ENCODE measurements at regions not wholly inside any gene's neighbourhood (a gene's known extent, or its start where the extent isn't known, plus 50 kb on each side); places are given as distances from the start of the nearest gene placed in this dataset.

DNA sequence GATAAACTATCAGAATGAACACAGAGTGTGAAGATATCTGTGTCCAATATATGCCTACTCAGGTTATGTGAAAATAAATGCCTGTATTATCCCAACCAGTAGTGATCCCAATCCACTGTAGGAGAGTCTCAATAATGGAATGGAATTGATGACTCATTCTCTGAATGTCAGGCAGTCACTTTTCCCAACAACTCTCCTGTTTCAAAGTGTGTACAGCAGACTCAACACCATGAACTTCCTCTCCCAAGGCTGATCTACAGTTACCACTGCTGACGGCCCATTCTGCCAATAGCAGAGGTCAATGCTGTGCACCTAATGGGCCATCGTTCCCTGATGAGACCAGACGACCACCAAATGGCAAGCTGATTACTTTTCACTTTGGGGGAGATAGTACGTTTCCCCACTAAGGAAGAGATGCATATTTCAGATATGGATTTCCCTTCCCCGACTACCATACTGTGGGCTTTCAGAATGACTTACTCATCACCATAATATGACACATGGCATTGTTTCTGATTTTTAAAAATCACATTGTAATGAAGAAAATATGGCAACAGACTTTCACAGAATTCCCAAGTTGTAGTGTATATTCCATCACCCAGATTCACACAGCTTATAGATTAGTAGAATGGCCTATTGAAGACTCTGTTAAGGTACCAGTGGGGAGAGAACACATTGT, 601.7 kb upstream of the VRK2 start:
- Histone ChIP-seq H3K36me3 (ENCODE audit: control insufficient read depth, insufficient read depth, low read length) (no peaks in the 10 kb centered on the region), H3K9me3 (ENCODE audit: control insufficient read depth, insufficient read depth, low read length) (no peaks in the 10 kb centered on the region), H3K4me1 (ENCODE audit: control insufficient read depth, insufficient read depth, low read length) (no peaks in the 10 kb centered on the region), H3K4me3 (ENCODE audit: low read depth, low read length) (no peak overlapping the region), H3K9ac (ENCODE audit: low read depth, low read length) (no peak overlapping the region), H3K27me3 (ENCODE audit: control insufficient read depth, insufficient read depth, low read length) (no peaks in the 10 kb centered on the region)

DNA sequence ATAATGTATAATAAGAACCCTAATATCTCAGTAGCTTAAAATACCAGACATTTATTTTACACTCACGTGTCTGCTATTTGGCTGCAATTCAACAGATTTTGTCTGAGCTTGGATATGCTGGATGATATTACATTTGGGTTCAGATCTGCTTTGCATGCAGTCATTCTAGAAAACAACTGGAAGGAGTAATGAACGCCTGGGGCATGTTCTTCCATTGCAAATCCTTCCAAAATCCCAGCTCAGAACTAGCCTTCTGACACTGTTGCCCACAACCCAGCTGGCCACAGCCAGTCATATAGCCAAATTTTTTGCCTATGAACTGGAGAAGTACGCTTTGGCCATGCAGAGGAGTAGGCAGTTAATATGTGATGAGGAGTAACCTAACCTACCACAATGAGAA, 597.8 kb upstream of the VRK2 start:
- H3K36me3 ChIP-seq (ENCODE audit: control insufficient read depth, insufficient read depth, low read length), result no peaks in the 10 kb centered on the region
- no peak overlapping the region for H3K4me3 ChIP-seq (ENCODE audit: low read depth, low read length)
- H3K9me3 ChIP-seq (ENCODE audit: control insufficient read depth, insufficient read depth, low read length), result no peaks in the 10 kb centered on the region
- H3K4me1 ChIP-seq (ENCODE audit: control insufficient read depth, insufficient read depth, low read length), result no peaks in the 10 kb centered on the region
- no peak overlapping the region for H3K9ac ChIP-seq (ENCODE audit: low read depth, low read length)
- no peaks in the 10 kb centered on the region for H3K27me3 ChIP-seq (ENCODE audit: control insufficient read depth, insufficient read depth, low read length)

DNA sequence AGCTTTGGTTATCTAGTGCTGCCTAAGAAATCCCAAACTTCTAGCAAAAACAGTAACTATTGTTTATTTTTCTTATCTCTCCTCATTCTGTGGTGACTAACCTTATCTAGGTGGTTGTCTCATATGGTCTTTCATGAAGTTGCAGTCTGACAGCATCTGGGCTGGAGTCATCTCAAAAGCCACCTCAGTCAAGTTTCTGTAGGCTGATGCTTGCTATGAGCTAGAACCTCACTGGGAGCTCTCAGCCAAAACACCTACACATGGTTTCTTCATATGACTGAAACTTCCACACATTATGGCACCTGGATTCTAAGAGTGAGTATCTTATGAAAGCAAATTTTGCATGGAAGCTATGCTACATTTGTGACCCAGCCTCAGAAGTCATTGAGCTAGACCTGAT, 596.4 kb upstream of the VRK2 start:
- Histone ChIP-seq H3K9me3 (ENCODE audit: control insufficient read depth, insufficient read depth, low read length) (no peaks in the 10 kb centered on the region), H3K27me3 (ENCODE audit: control insufficient read depth, insufficient read depth, low read length) (no peaks in the 10 kb centered on the region), H3K4me3 (ENCODE audit: low read depth, low read length) (no peak overlapping the region), H3K36me3 (ENCODE audit: control insufficient read depth, insufficient read depth, low read length) (no peaks in the 10 kb centered on the region), H3K4me1 (ENCODE audit: control insufficient read depth, insufficient read depth, low read length) (no peaks in the 10 kb centered on the region), H3K9ac (ENCODE audit: low read depth, low read length) (no peak overlapping the region)

DNA sequence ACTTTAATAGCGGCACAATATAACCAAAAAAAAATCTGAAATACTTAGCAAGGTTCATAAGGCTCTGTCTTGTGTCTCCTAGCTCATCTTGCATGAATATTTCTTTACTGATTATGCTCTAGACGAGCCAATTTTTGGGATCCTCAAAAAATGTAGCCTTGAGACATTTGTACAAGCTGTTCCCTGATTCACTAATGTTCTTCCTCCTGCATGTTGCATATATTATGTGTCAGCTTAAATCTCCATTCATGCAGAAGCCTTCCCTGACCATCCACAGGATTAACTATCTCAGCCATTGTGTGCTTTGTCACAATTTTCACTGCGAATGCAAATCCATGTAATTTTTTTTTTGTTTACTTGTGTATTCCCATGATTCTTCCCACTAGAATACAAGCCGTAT, 594.0 kb upstream of the VRK2 start:
- H3K4me1 ChIP-seq (ENCODE audit: control insufficient read depth, insufficient read depth, low read length), result no peaks in the 10 kb centered on the region
- H3K36me3 ChIP-seq (ENCODE audit: control insufficient read depth, insufficient read depth, low read length), result no peaks in the 10 kb centered on the region
- H3K27me3 ChIP-seq (ENCODE audit: control insufficient read depth, insufficient read depth, low read length), result no peaks in the 10 kb centered on the region
- no peak overlapping the region for H3K4me3 ChIP-seq (ENCODE audit: low read depth, low read length)
- no peak overlapping the region for H3K9ac ChIP-seq (ENCODE audit: low read depth, low read length)
- H3K9me3 ChIP-seq (ENCODE audit: control insufficient read depth, insufficient read depth, low read length), result no peaks in the 10 kb centered on the region

DNA sequence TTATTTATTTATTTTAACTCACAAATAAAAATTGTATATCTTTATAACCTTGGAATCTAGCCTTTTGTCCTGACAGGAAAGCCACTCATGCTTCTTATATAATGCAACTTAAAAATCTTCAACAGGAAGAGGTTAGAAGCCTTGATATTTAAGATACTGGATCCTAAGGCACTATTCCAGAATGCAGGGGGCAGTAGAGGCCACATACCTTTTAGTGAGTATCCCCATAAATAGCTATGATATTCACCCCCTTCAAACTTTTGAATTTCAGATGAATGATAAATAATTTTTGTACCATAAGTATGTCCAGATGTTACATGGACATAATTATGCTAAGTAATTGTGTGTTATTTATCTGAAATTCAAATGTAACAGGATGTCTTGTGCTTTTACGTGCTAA, 592.7 kb upstream of the VRK2 start:
- H3K4me1 ChIP-seq (ENCODE audit: control insufficient read depth, insufficient read depth, low read length), result no peaks in the 10 kb centered on the region
- H3K27me3 ChIP-seq (ENCODE audit: control insufficient read depth, insufficient read depth, low read length), result no peaks in the 10 kb centered on the region
- no peak overlapping the region for H3K9ac ChIP-seq (ENCODE audit: low read depth, low read length)
- no peaks in the 10 kb centered on the region for H3K9me3 ChIP-seq (ENCODE audit: control insufficient read depth, insufficient read depth, low read length)
- no peak overlapping the region for H3K4me3 ChIP-seq (ENCODE audit: low read depth, low read length)
- no peaks in the 10 kb centered on the region for H3K36me3 ChIP-seq (ENCODE audit: control insufficient read depth, insufficient read depth, low read length)

DNA sequence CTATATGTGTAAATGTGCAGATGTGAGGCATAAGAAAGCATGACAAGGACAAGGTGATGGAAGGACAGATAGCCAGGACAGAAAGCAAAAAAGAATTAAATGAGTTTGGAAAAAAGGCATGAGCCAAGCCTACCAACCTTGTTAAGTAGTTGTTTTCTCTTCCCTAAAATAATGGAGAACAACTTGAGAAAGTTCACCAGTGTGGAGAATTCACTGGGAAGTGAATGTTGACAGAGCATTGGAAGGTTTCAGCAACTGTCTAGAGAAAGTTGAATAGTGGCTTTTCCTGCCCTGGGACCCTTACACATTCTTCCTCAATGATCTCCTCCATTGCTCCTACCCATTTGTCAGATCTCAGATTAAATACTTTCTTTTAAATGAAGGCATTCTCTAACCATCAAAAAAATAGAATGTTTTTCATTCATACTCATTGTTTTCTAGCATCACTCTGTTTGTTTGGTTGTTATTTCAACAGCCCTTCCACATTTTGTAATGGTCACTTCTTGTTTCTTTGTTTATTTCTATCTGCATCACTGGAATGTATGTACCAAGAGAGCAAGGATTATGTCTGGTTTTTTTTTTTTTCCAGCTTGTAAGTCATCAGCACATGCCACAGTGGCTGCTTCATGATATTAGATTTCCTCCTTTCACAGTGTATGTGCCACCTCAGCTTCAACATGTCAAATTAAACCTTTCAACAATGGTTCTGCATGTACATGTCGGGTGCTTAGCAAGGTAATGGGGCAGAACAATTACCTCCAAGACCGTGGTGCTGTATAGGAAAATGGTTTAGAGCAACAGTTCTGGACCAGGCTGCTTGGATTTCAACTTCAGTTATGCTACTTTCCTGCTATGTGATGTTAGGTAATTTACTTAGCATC, 586.0 kb upstream of the VRK2 start:
- H3K4me3 ChIP-seq (ENCODE audit: low read depth, low read length), result no peak overlapping the region
- no peaks in the 10 kb centered on the region for H3K9me3 ChIP-seq (ENCODE audit: control insufficient read depth, insufficient read depth, low read length)
- no peaks in the 10 kb centered on the region for H3K27me3 ChIP-seq (ENCODE audit: control insufficient read depth, insufficient read depth, low read length)
- no peaks in the 10 kb centered on the region for H3K36me3 ChIP-seq (ENCODE audit: control insufficient read depth, insufficient read depth, low read length)
- no peaks in the 10 kb centered on the region for H3K4me1 ChIP-seq (ENCODE audit: control insufficient read depth, insufficient read depth, low read length)
- H3K9ac ChIP-seq (ENCODE audit: low read depth, low read length), result no peak overlapping the region

DNA sequence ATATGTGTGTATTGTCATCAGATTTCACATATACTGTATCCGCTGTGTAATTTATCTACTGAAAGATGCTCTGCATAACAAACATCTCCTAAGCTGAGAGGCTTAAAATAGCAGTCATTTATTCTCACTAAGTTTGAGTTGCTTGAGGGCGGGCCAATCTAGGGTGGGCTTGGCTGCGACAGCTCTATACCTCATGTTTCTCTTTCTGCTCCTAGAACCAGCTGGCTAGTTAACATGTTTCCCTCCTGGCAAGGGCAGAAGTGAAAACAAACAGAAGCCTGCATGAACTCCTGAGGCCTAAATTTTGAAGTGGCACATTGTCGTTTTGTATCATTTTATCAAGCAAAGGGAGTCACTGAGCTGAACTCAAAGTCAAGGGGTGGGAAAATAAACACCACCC, 585.0 kb upstream of the VRK2 start:
- Histone ChIP-seq H3K27me3 (ENCODE audit: control insufficient read depth, insufficient read depth, low read length) (no peaks in the 10 kb centered on the region), H3K4me1 (ENCODE audit: control insufficient read depth, insufficient read depth, low read length) (no peaks in the 10 kb centered on the region), H3K36me3 (ENCODE audit: control insufficient read depth, insufficient read depth, low read length) (no peaks in the 10 kb centered on the region), H3K9me3 (ENCODE audit: control insufficient read depth, insufficient read depth, low read length) (no peaks in the 10 kb centered on the region), H3K9ac (ENCODE audit: low read depth, low read length) (no peak overlapping the region), H3K4me3 (ENCODE audit: low read depth, low read length) (no peak overlapping the region)

DNA sequence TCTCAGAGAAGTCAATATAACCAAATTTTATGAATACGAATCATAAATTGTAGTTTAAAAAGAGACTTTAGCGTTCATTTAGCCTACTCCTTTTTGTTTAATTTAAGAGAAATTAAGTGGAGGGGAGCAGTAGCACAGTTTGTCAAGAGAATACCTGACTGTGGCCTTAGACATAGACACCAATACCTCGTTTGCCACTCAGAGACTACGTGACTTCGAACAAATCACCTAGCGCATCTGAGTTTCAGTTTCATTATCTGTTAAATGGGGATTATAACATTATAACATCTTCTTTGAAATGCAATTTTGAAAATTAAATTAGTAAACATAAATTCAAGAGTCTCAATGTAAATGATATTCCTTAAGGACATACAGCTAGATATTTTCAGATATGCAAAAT, 581.5 kb upstream of the VRK2 start:
- Histone ChIP-seq H3K4me3 (ENCODE audit: low read depth, low read length) (no peak overlapping the region), H3K9me3 (ENCODE audit: control insufficient read depth, insufficient read depth, low read length) (no peaks in the 10 kb centered on the region), H3K4me1 (ENCODE audit: control insufficient read depth, insufficient read depth, low read length) (no peaks in the 10 kb centered on the region), H3K9ac (ENCODE audit: low read depth, low read length) (no peak overlapping the region), H3K27me3 (ENCODE audit: control insufficient read depth, insufficient read depth, low read length) (no peaks in the 10 kb centered on the region), H3K36me3 (ENCODE audit: control insufficient read depth, insufficient read depth, low read length) (no peaks in the 10 kb centered on the region)

DNA sequence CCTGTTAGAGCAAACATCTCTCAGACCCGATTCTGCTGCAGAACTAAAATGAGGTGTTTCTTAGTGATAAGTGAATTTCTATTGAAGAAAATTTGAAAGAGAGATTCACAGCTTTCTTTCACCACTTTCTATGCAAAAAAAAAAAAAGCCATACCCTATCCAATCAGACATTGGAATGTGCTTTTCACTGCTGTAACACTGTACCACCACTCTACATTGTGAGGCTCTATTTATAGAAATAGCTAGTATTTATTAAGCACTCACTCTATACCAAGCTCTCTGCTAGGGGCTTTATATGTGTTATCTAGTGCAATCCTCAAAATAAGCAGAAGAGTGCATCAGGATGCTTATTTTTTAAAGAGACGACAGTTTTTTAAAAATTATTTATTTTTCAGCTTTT, 580.6 kb upstream of the VRK2 start:
- Histone ChIP-seq H3K36me3 (ENCODE audit: control insufficient read depth, insufficient read depth, low read length) (no peaks in the 10 kb centered on the region), H3K27me3 (ENCODE audit: control insufficient read depth, insufficient read depth, low read length) (no peaks in the 10 kb centered on the region), H3K9me3 (ENCODE audit: control insufficient read depth, insufficient read depth, low read length) (no peaks in the 10 kb centered on the region), H3K4me1 (ENCODE audit: control insufficient read depth, insufficient read depth, low read length) (no peaks in the 10 kb centered on the region), H3K4me3 (ENCODE audit: low read depth, low read length) (no peak overlapping the region), H3K9ac (ENCODE audit: low read depth, low read length) (no peak overlapping the region)

DNA sequence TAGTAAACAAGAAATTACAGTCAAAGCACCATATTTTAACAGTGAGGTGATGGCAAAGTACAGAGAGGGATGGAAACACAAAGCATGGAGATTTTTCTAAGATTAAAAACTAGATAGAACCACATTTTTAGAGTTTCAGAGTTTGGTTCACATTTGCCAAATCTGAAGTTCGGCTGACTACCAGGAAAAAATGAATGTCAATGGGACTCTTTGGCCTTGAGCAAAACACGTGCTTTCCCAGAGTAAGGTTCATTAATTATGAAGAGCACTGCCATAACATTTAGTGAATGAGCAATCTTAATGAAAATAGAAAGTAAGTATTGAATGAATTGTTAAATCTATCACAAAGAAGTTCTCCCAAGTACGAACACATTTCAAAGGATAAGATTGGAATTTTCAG, 571.2 kb upstream of the VRK2 start:
- H3K27me3 ChIP-seq (ENCODE audit: control insufficient read depth, insufficient read depth, low read length), result no peaks in the 10 kb centered on the region
- H3K9ac ChIP-seq (ENCODE audit: low read depth, low read length), result no peak overlapping the region
- H3K36me3 ChIP-seq (ENCODE audit: control insufficient read depth, insufficient read depth, low read length), result no peaks in the 10 kb centered on the region
- no peak overlapping the region for H3K4me3 ChIP-seq (ENCODE audit: low read depth, low read length)
- no peaks in the 10 kb centered on the region for H3K9me3 ChIP-seq (ENCODE audit: control insufficient read depth, insufficient read depth, low read length)
- no peaks in the 10 kb centered on the region for H3K4me1 ChIP-seq (ENCODE audit: control insufficient read depth, insufficient read depth, low read length)

DNA sequence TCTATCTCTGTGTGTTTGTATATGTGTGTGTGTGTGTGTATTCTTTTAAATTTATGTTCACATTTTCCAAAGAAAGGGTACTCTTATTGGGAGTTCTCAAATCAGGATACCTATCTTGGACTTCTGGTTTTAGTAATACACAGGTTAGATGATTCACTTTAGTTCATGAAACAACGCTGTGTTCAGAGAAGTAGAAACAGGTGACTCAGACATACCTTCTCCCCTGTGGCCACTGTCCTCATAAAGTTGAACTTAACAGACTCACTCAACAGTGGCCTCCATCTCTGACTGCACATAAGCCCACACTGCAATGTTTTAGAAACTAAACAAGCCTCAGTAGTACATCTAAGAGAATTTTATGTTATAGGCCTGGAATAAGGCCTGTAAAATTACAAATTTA, 566.6 kb upstream of the VRK2 start:
- no peaks in the 10 kb centered on the region for H3K36me3 ChIP-seq (ENCODE audit: control insufficient read depth, insufficient read depth, low read length)
- H3K9ac ChIP-seq (ENCODE audit: low read depth, low read length), result no peak overlapping the region
- no peaks in the 10 kb centered on the region for H3K4me1 ChIP-seq (ENCODE audit: control insufficient read depth, insufficient read depth, low read length)
- H3K4me3 ChIP-seq (ENCODE audit: low read depth, low read length), result no peak overlapping the region
- no peaks in the 10 kb centered on the region for H3K27me3 ChIP-seq (ENCODE audit: control insufficient read depth, insufficient read depth, low read length)
- no peaks in the 10 kb centered on the region for H3K9me3 ChIP-seq (ENCODE audit: control insufficient read depth, insufficient read depth, low read length)

DNA sequence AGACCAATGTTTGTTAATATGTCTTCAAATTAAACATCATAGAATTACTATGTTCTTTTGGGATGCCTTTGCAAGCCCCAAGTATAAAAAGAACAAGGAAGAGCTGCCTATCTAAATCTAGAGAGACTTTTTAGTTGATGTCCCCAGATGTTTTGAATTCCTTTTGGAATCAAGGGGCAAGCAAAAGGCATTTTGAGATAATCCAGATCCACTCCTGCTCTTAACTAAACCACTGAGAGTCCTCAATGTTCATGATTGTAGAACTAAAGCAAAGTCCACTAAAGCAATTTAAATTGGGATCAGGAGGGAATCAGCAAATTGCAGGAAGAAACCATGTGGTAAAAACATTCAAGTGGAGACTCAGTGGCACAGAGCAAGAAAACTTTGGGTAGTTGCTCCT, 558.5 kb upstream of the VRK2 start:
- Histone ChIP-seq H3K4me1 (ENCODE audit: control insufficient read depth, insufficient read depth, low read length) (no peaks in the 10 kb centered on the region), H3K27me3 (ENCODE audit: control insufficient read depth, insufficient read depth, low read length) (no peaks in the 10 kb centered on the region), H3K36me3 (ENCODE audit: control insufficient read depth, insufficient read depth, low read length) (no peaks in the 10 kb centered on the region), H3K9ac (ENCODE audit: low read depth, low read length) (no peak overlapping the region), H3K9me3 (ENCODE audit: control insufficient read depth, insufficient read depth, low read length) (no peaks in the 10 kb centered on the region), H3K4me3 (ENCODE audit: low read depth, low read length) (no peak overlapping the region)
